Fibroblast of skin of left biceps (primary cell): ENCODE measurements at regions not wholly inside any gene's neighbourhood (a gene's known extent, or its start where the extent isn't known, plus 50 kb on each side); places are given as distances from the start of the nearest gene placed in this dataset.

Source experiments
- DNase-seq, 2 experiments: peaks; one replicate each; pipeline ENCODE4 v3.0.0-alpha.2; 2013; ENCODE audit warnings: low read depth in 2 of 2

- no peak for DNase-seq
These were observed 143.6 kb downstream of the SPP2 start for GRCh38 chr2:234193977-234194563.

- DNase-seq = no peak
These were observed 141.4 kb downstream of the SPP2 start for GRCh38 chr2:234191819-234192407.

GRCh38 chr2:234189786-234190300 lies 139.3 kb downstream of the SPP2 start:
- no peak for DNase-seq

GRCh38 chr2:234189230-234189629 lies 138.7 kb downstream of the SPP2 start:
- DNase-seq = no peak

GRCh38 chr2:234187646-234188174 lies 137.2 kb downstream of the SPP2 start:
- no peak for DNase-seq

- no peak for DNase-seq
These were observed 130.6 kb downstream of the SPP2 start for GRCh38 chr2:234181121-234181520.

GRCh38 chr2:234179031-234179363 lies 128.5 kb downstream of the SPP2 start:
- no peak for DNase-seq

GRCh38 chr2:234178330-234179030 lies 128.0 kb downstream of the SPP2 start:
- DNase-seq = no peak

GRCh38 chr2:234175649-234176048 lies 125.1 kb downstream of the SPP2 start:
- no peak for DNase-seq

- no peak for DNase-seq
These were observed 124.2 kb downstream of the SPP2 start for GRCh38 chr2:234174742-234175141.

- no peak for DNase-seq
These were observed 122.0 kb downstream of the SPP2 start for GRCh38 chr2:234172532-234172931.

- no peak for DNase-seq
These were observed 121.6 kb downstream of the SPP2 start for GRCh38 chr2:234172066-234172465.

- no peak for DNase-seq
These were observed 121.2 kb downstream of the SPP2 start for GRCh38 chr2:234171666-234172065.

GRCh38 chr2:234169674-234170073 lies 119.2 kb downstream of the SPP2 start:
- no peak for DNase-seq

GRCh38 chr2:234168605-234169570 lies 118.4 kb downstream of the SPP2 start:
- peak; percentile 50 to 58 for DNase-seq

GRCh38 chr2:234166531-234166930 lies 116.0 kb downstream of the SPP2 start:
- DNase-seq = no peak

- DNase-seq = peak; percentile 91 to 92
These were observed 114.9 kb downstream of the SPP2 start for GRCh38 chr2:234165421-234165820.

GRCh38 chr2:234164493-234165413 lies 114.3 kb downstream of the SPP2 start:
- no peak for DNase-seq

GRCh38 chr2:234163510-234164045 lies 113.1 kb downstream of the SPP2 start:
- no peak for DNase-seq

GRCh38 chr2:234162861-234163260 lies 112.4 kb downstream of the SPP2 start:
- no peak for DNase-seq
